ENCODE measurements at regions not wholly inside any gene's neighbourhood (a gene's known extent, or its start where the extent isn't known, plus 50 kb on each side); places are given as distances from the start of the nearest gene placed in this dataset.

- H3K4me3 ChIP-seq (ENCODE audit: insufficient read depth in 1 of 2, low read depth in 1 of 2, low read length in 2 of 2): no peak overlapping the region
- peaks cover 10% of the 10 kb centered on the region for H3K9me3 ChIP-seq (ENCODE audit: control insufficient read depth, low read length)
Observed at GRCh38 chr16:80100846-80101451, 439.8 kb upstream of the DYNLRB2 start.

GRCh38 chr16:80100186-80100585, 440.6 kb upstream of the DYNLRB2 start:
- H3K9me3 ChIP-seq (ENCODE audit: control insufficient read depth, low read length): peaks cover 10% of the 10 kb centered on the region
- H3K27me3 ChIP-seq (ENCODE audit: control insufficient read depth in 1 of 2, insufficient read depth in 1 of 2, low read length in 2 of 2): no peaks in the 10 kb centered on the region

More at GRCh38 chr16:80100846-80101451, 439.8 kb upstream of the DYNLRB2 start:
- no peak overlapping the region for H2BK120ac ChIP-seq (ENCODE audit: low read depth, low read length)
- H2AFZ ChIP-seq (ENCODE audit: low read depth, low read length): no peak overlapping the region
- H3K27ac ChIP-seq (ENCODE audit: low read length, poor library complexity, severe bottlenecking): no peak overlapping the region
- H2BK12ac ChIP-seq (ENCODE audit: low read length in 2 of 2): no peak overlapping the region
- no peaks in the 10 kb centered on the region for H3K4me1 ChIP-seq (ENCODE audit: control insufficient read depth, insufficient read depth, low read depth, low read length)
- H2BK5ac ChIP-seq (ENCODE audit: low read depth, low read length, poor library complexity, severe bottlenecking): no peak overlapping the region
- no peaks in the 10 kb centered on the region for H3K36me3 ChIP-seq (ENCODE audit: control insufficient read depth in 1 of 2, insufficient read depth in 2 of 2, low read depth in 1 of 2, low read length in 2 of 2)
- no peaks in the 10 kb centered on the region for H3K27me3 ChIP-seq (ENCODE audit: control insufficient read depth in 1 of 2, insufficient read depth in 1 of 2, low read length in 2 of 2)
- H2BK15ac ChIP-seq (ENCODE audit: low read depth, poor library complexity, severe bottlenecking): no peak overlapping the region
- DNase-seq: no peak
- no peak overlapping the region for H3K18ac ChIP-seq (ENCODE audit: low read depth in 1 of 2, low read length in 2 of 2)
- no peak overlapping the region for H3K14ac ChIP-seq (ENCODE audit: low read length in 2 of 2)
- no peak overlapping the region for H3K4ac ChIP-seq (ENCODE audit: low read depth in 1 of 2, low read length in 2 of 2)
- H3K79me1 ChIP-seq (replicated peaks; ENCODE audit: low read length, poor library complexity, severe bottlenecking): no peaks in the 10 kb centered on the region
- H3K9ac ChIP-seq (ENCODE audit: low read length): no peak overlapping the region
- H3K23ac ChIP-seq (ENCODE audit: low read length in 2 of 2): no peak overlapping the region
- H4K91ac ChIP-seq (ENCODE audit: low read length): no peak overlapping the region
- H2AK5ac ChIP-seq (ENCODE audit: low read length, severe bottlenecking): no peak overlapping the region
- no peak overlapping the region for H4K8ac ChIP-seq (ENCODE audit: low read length)
- H3K4me2 ChIP-seq (ENCODE audit: low read length, poor library complexity, severe bottlenecking): no peak overlapping the region

GRCh38 chr16:80097098-80097497, 443.7 kb upstream of the DYNLRB2 start:
- H3K14ac ChIP-seq (ENCODE audit: low read length in 2 of 2): no peak overlapping the region
- H2BK12ac ChIP-seq (ENCODE audit: low read length in 2 of 2): no peak overlapping the region
- no peaks in the 10 kb centered on the region for H3K4me1 ChIP-seq (ENCODE audit: control insufficient read depth, insufficient read depth, low read depth, low read length)
- H3K4me3 ChIP-seq (ENCODE audit: insufficient read depth in 1 of 2, low read depth in 1 of 2, low read length in 2 of 2): no peak overlapping the region
- no peaks in the 10 kb centered on the region for H3K27me3 ChIP-seq (ENCODE audit: control insufficient read depth in 1 of 2, insufficient read depth in 1 of 2, low read length in 2 of 2)
- no peak overlapping the region for H3K27ac ChIP-seq (ENCODE audit: low read length, poor library complexity, severe bottlenecking)
- H2BK5ac ChIP-seq (ENCODE audit: low read depth, low read length, poor library complexity, severe bottlenecking): no peak overlapping the region
- H3K9ac ChIP-seq (ENCODE audit: low read length): no peak overlapping the region
- WGBS: 63% methylated on average over 1 of the region's 1 CpG
- no peak overlapping the region for H3K18ac ChIP-seq (ENCODE audit: low read depth in 1 of 2, low read length in 2 of 2)
- no peak for DNase-seq
- H2AK5ac ChIP-seq (ENCODE audit: low read length, severe bottlenecking): no peak overlapping the region
- no peak overlapping the region for H2BK120ac ChIP-seq (ENCODE audit: low read depth, low read length)
- H3K79me1 ChIP-seq (replicated peaks; ENCODE audit: low read length, poor library complexity, severe bottlenecking): no peaks in the 10 kb centered on the region
- H2AFZ ChIP-seq (ENCODE audit: low read depth, low read length): no peak overlapping the region
- no peak overlapping the region for H3K23ac ChIP-seq (ENCODE audit: low read length in 2 of 2)
- H4K91ac ChIP-seq (ENCODE audit: low read length): no peak overlapping the region
- H3K36me3 ChIP-seq (ENCODE audit: control insufficient read depth in 1 of 2, insufficient read depth in 2 of 2, low read depth in 1 of 2, low read length in 2 of 2): no peaks in the 10 kb centered on the region
- H3K9me3 ChIP-seq (ENCODE audit: control insufficient read depth, low read length): peaks cover 10% of the 10 kb centered on the region
- H2BK15ac ChIP-seq (ENCODE audit: low read depth, poor library complexity, severe bottlenecking): no peak overlapping the region
- H3K4me2 ChIP-seq (ENCODE audit: low read length, poor library complexity, severe bottlenecking): no peak overlapping the region
- no peak overlapping the region for H3K4ac ChIP-seq (ENCODE audit: low read depth in 1 of 2, low read length in 2 of 2)
- H4K8ac ChIP-seq (ENCODE audit: low read length): no peak overlapping the region

More at GRCh38 chr16:80100186-80100585, 440.6 kb upstream of the DYNLRB2 start:
- Histone ChIP-seq H3K4ac (ENCODE audit: low read depth in 1 of 2, low read length in 2 of 2) (no peak overlapping the region), H2BK12ac (ENCODE audit: low read length in 2 of 2) (no peak overlapping the region), H4K8ac (ENCODE audit: low read length) (no peak overlapping the region), H3K18ac (ENCODE audit: low read depth in 1 of 2, low read length in 2 of 2) (no peak overlapping the region), H3K79me1 (replicated peaks; ENCODE audit: low read length, poor library complexity, severe bottlenecking) (no peaks in the 10 kb centered on the region), H3K9ac (ENCODE audit: low read length) (no peak overlapping the region), H3K27ac (ENCODE audit: low read length, poor library complexity, severe bottlenecking) (no peak overlapping the region), H3K4me2 (ENCODE audit: low read length, poor library complexity, severe bottlenecking) (no peak overlapping the region), H4K91ac (ENCODE audit: low read length) (no peak overlapping the region), H3K4me1 (ENCODE audit: control insufficient read depth, insufficient read depth, low read depth, low read length) (no peaks in the 10 kb centered on the region), H3K14ac (ENCODE audit: low read length in 2 of 2) (no peak overlapping the region), H2AFZ (ENCODE audit: low read depth, low read length) (no peak overlapping the region), H2AK5ac (ENCODE audit: low read length, severe bottlenecking) (no peak overlapping the region), H2BK120ac (ENCODE audit: low read depth, low read length) (no peak overlapping the region), H2BK5ac (ENCODE audit: low read depth, low read length, poor library complexity, severe bottlenecking) (no peak overlapping the region), H2BK15ac (ENCODE audit: low read depth, poor library complexity, severe bottlenecking) (no peak overlapping the region), H3K36me3 (ENCODE audit: control insufficient read depth in 1 of 2, insufficient read depth in 2 of 2, low read depth in 1 of 2, low read length in 2 of 2) (no peaks in the 10 kb centered on the region), H3K4me3 (ENCODE audit: insufficient read depth in 1 of 2, low read depth in 1 of 2, low read length in 2 of 2) (no peak overlapping the region), H3K23ac (ENCODE audit: low read length in 2 of 2) (no peak overlapping the region)
- no peak for DNase-seq

- H2AFZ ChIP-seq (ENCODE audit: low read depth, low read length): no peak overlapping the region
- no peak for DNase-seq
- no peak overlapping the region for H3K4ac ChIP-seq (ENCODE audit: low read depth in 1 of 2, low read length in 2 of 2)
- no peak overlapping the region for H2BK5ac ChIP-seq (ENCODE audit: low read depth, low read length, poor library complexity, severe bottlenecking)
- 83% methylated on average over 4 of the region's 4 CpGs for WGBS
- H3K27ac ChIP-seq (ENCODE audit: low read length, poor library complexity, severe bottlenecking): no peak overlapping the region
- H3K9me3 ChIP-seq (ENCODE audit: control insufficient read depth, low read length): peaks cover 10% of the 10 kb centered on the region
- no peaks in the 10 kb centered on the region for H3K36me3 ChIP-seq (ENCODE audit: control insufficient read depth in 1 of 2, insufficient read depth in 2 of 2, low read depth in 1 of 2, low read length in 2 of 2)
- H3K18ac ChIP-seq (ENCODE audit: low read depth in 1 of 2, low read length in 2 of 2): no peak overlapping the region
- H3K4me2 ChIP-seq (ENCODE audit: low read length, poor library complexity, severe bottlenecking): no peak overlapping the region
- no peak overlapping the region for H3K9ac ChIP-seq (ENCODE audit: low read length)
- no peaks in the 10 kb centered on the region for H3K27me3 ChIP-seq (ENCODE audit: control insufficient read depth in 1 of 2, insufficient read depth in 1 of 2, low read length in 2 of 2)
- no peak overlapping the region for H2AK5ac ChIP-seq (ENCODE audit: low read length, severe bottlenecking)
- H4K8ac ChIP-seq (ENCODE audit: low read length): no peak overlapping the region
- no peak overlapping the region for H2BK15ac ChIP-seq (ENCODE audit: low read depth, poor library complexity, severe bottlenecking)
- H3K14ac ChIP-seq (ENCODE audit: low read length in 2 of 2): no peak overlapping the region
- no peak overlapping the region for H4K91ac ChIP-seq (ENCODE audit: low read length)
- no peaks in the 10 kb centered on the region for H3K79me1 ChIP-seq (replicated peaks; ENCODE audit: low read length, poor library complexity, severe bottlenecking)
- no peak overlapping the region for H2BK12ac ChIP-seq (ENCODE audit: low read length in 2 of 2)
- H3K4me1 ChIP-seq (ENCODE audit: control insufficient read depth, insufficient read depth, low read depth, low read length): no peaks in the 10 kb centered on the region
- H3K23ac ChIP-seq (ENCODE audit: low read length in 2 of 2): no peak overlapping the region
- no peak overlapping the region for H2BK120ac ChIP-seq (ENCODE audit: low read depth, low read length)
- no peak overlapping the region for H3K4me3 ChIP-seq (ENCODE audit: insufficient read depth in 1 of 2, low read depth in 1 of 2, low read length in 2 of 2)
Observed at GRCh38 chr16:80092681-80093080, 448.1 kb upstream of the DYNLRB2 start.
